Brain microvascular endothelial cell (primary cell): ENCODE measurements at regions not wholly inside any gene's neighbourhood (a gene's known extent, or its start where the extent isn't known, plus 50 kb on each side); places are given as distances from the start of the nearest gene placed in this dataset.
"Not testable (repeated sequence)": the region's sequence is repeated elsewhere in the genome, so short reads cannot be mapped to it uniquely, and the experiment has no call there.

Source experiments
- DNase-seq: peaks from one replicate; pipeline ENCODE4 v3.0.0-alpha.2; 2020
- H3K27ac ChIP-seq: fragments of 250-450 bp; sonication (Bioruptor Pico); 2 replicates; pipeline ENCODE4 v1.5.1; 2020; ENCODE audit warnings: mild to moderate bottlenecking, moderate library complexity
- H3K27me3 ChIP-seq: fragments of 250-450 bp; sonication (Bioruptor Pico); replicated peaks from 2 replicates; pipeline ENCODE4 v1.5.1; 2020; ENCODE audit warnings: mild to moderate bottlenecking
- H3K36me3 ChIP-seq: fragments of 250-450 bp; sonication (Bioruptor Pico); replicated peaks from 2 replicates; pipeline ENCODE4 v1.5.1; 2020; ENCODE audit warnings: mild to moderate bottlenecking
- H3K4me3 ChIP-seq: 2 replicates; pipeline ENCODE4 v1.5.1; 2011; ENCODE audit warnings: low read depth, mild to moderate bottlenecking, control low read depth, low read length, moderate library complexity
- CTCF ChIP-seq: IDR thresholded peaks from 2 replicates; pipeline ENCODE4 v1.5.1; 2011; ENCODE audit warnings: low read depth, mild to moderate bottlenecking, moderate library complexity, low read length, control low read depth, inconsistent platforms; ENCODE audit errors: missing control alignments
- in situ Hi-C: cut with HindIII; loops from 2 replicates; pipeline ENCODE4 v1.10.0; 2017; ENCODE audit warnings: low sequenced_read_pairs, low pct_ligation_motif_present

DNA sequence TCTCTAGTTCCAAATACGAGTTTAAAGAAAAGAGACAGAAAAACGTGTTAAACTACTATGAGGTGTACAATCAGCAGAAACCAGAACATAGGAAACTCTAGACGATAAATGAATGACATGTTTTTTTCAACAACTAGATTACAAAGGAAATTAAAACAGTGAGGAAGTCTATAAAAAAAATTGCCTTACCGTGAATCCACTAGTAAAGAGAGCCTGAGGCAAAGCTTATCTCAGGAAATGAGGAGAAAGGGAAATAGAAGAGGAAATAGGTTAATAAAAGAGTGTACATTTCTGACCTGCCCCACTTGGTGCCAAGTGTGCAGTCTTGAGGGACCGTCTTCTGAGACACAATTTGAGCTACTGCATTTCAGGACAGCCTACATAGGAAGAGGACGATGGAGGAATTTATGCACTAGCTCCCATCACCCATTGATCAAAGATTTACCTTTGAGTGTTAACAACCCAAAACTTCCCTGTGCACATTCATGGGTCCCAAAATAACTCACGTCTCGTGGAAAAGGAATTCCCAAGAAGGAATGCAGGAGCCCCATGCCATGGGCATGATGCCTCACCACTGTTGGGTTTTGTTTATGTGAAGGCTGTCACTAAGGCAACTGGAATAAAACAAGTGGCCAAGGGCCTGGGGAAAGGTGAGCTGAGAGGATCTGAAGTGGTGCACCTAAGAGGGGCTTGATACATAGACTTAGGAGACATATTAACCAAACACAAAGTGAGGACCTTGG lies 53.6 kb upstream of the SLC1A3 start:
- H3K4me3 ChIP-seq = no peak overlapping the region
- H3K27me3 ChIP-seq = no peaks in the 10 kb centered on the region
- TF ChIP-seq CTCF = no peak
- in situ Hi-C loops = no loop called here
- H3K36me3 ChIP-seq = no peaks in the 10 kb centered on the region
- H3K27ac ChIP-seq = no peak overlapping the region
- no peak for DNase-seq

DNA sequence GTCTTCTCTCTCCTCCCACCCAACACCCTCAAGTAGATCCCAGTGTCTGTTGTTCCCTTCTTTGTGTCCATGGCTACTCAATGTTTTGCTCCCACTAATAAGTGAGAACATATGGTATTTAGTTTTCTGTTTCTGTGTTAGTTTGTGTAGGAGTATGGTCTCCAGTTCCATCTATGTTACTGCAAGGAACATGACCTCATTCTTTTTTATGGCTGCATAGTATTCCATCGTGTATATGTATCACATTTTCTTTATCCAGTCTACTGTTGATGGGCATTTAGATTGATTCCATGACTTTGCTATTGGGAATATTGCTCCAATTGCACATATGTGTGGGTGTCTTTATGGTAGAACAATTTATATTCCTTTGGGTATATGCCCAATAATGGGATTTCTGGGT lies 51.4 kb upstream of the SLC1A3 start:
- in situ Hi-C loops = not testable (repeated sequence)

More for the DNA sequence above, 51.4 kb upstream of the SLC1A3 start:
- H3K4me3 ChIP-seq, DNase-seq, H3K36me3 ChIP-seq, H3K27me3 ChIP-seq, H3K27ac ChIP-seq: not testable (repeated sequence)
